AG08395 (cell line): ENCODE measurements at regions not wholly inside any gene's neighbourhood (a gene's known extent, or its start where the extent isn't known, plus 50 kb on each side); places are given as distances from the start of the nearest gene placed in this dataset.
A peak's percentile ranks its signal among the peaks of the same experiment; 100 is the strongest.

ENCODE experiments used
- DNase-seq: peaks from one replicate; pipeline ENCODE4 v3.0.0; 2012; ENCODE audit warnings: mixed read lengths, low spot score

GRCh38 chr1:90139837-90140236 lies 144.9 kb downstream of the ZNF326 start:
- no peak for DNase-seq

GRCh38 chr1:90135286-90135685 lies 140.4 kb downstream of the ZNF326 start:
- DNase-seq: no peak

GRCh38 chr1:90134175-90134955 lies 139.5 kb downstream of the ZNF326 start:
- DNase-seq: no peak

GRCh38 chr1:90133133-90133532 lies 138.2 kb downstream of the ZNF326 start:
- no peak for DNase-seq

GRCh38 chr1:90132306-90132705 lies 137.4 kb downstream of the ZNF326 start:
- DNase-seq: no peak

GRCh38 chr1:90127288-90127953 lies 132.5 kb downstream of the ZNF326 start:
- DNase-seq: no peak

- no peak for DNase-seq
These were observed 131.9 kb downstream of the ZNF326 start for GRCh38 chr1:90126834-90127233.

- DNase-seq: no peak
These were observed 127.9 kb downstream of the ZNF326 start for GRCh38 chr1:90122654-90123340.

GRCh38 chr1:90114521-90115141 lies 119.7 kb downstream of the ZNF326 start:
- peak; percentile 39 for DNase-seq

GRCh38 chr1:90107990-90108389 lies 113.1 kb downstream of the ZNF326 start:
- DNase-seq: no peak

- DNase-seq: no peak
These were observed 111.4 kb downstream of the ZNF326 start for GRCh38 chr1:90106311-90106710.

GRCh38 chr1:90104941-90105538 lies 110.1 kb downstream of the ZNF326 start:
- no peak for DNase-seq

GRCh38 chr1:90100566-90100965 lies 105.7 kb downstream of the ZNF326 start:
- no peak for DNase-seq

GRCh38 chr1:90092441-90092840 lies 97.5 kb downstream of the ZNF326 start:
- DNase-seq: no peak
